ENCODE measurements at regions not wholly inside any gene's neighbourhood (a gene's known extent, or its start where the extent isn't known, plus 50 kb on each side); places are given as distances from the start of the nearest gene placed in this dataset.
"Not testable (repeated sequence)": the region's sequence is repeated elsewhere in the genome, so short reads cannot be mapped to it uniquely, and the experiment has no call there.

- Histone ChIP-seq H3K9me3 (replicated peaks) (peaks cover 9% of the 10 kb centered on the region), H3K36me3 (peaks cover 29% of the 10 kb centered on the region), H3K27ac (replicated peaks) (no peak overlapping the region), H3K4me3 (no peak overlapping the region), H3K27me3 (ENCODE audit: low read depth) (no peaks in the 10 kb centered on the region), H3K4me1 (no peaks in the 10 kb centered on the region)
- intact Hi-C loops (cut with micrococcal nuclease), result no loop called here
- no peak for DNase-seq
- no peak for TF ChIP-seq CTCF (IDR thresholded peaks at IDR 0.05; ENCODE audit: borderline replicate concordance)
Observed at GRCh38 chr16:27660507-27660906, 110.6 kb downstream of the KATNIP start.

GRCh38 chr16:27663235-27663634 is 113.3 kb downstream of the KATNIP start:
- H3K4me1 ChIP-seq; intact Hi-C loops (cut with micrococcal nuclease); DNase-seq; H3K4me3 ChIP-seq; H3K9me3 ChIP-seq (replicated peaks); H3K27ac ChIP-seq (replicated peaks); H3K27me3 ChIP-seq (ENCODE audit: low read depth): not testable (repeated sequence)
- peaks cover 17% of the 10 kb centered on the region for H3K36me3 ChIP-seq

GRCh38 chr16:27665881-27666280 is 115.9 kb downstream of the KATNIP start:
- H3K4me3 ChIP-seq, result no peak overlapping the region
- intact Hi-C loops (cut with micrococcal nuclease), result no loop called here

GRCh38 chr16:27670071-27670810 is 120.3 kb downstream of the KATNIP start:
- TF ChIP-seq CTCF (IDR thresholded peaks at IDR 0.05; ENCODE audit: borderline replicate concordance), result no peak
- no peak for DNase-seq
- no peaks in the 10 kb centered on the region for H3K4me1 ChIP-seq
- peaks cover 15% of the 10 kb centered on the region for H3K36me3 ChIP-seq
- no peak overlapping the region for H3K4me3 ChIP-seq
- H3K9me3 ChIP-seq (replicated peaks), result peaks cover 4% of the 10 kb centered on the region
- intact Hi-C loops (cut with micrococcal nuclease), result no loop called here
- no peaks in the 10 kb centered on the region for H3K27me3 ChIP-seq (ENCODE audit: low read depth)
- H3K27ac ChIP-seq (replicated peaks), result no peak overlapping the region

More at GRCh38 chr16:27665881-27666280, 115.9 kb downstream of the KATNIP start:
- Histone ChIP-seq H3K4me1 (no peaks in the 10 kb centered on the region), H3K27ac (replicated peaks) (no peak overlapping the region), H3K9me3 (replicated peaks) (no peaks in the 10 kb centered on the region), H3K27me3 (ENCODE audit: low read depth) (no peaks in the 10 kb centered on the region), H3K36me3 (peaks cover 14% of the 10 kb centered on the region)
- TF ChIP-seq CTCF (IDR thresholded peaks at IDR 0.05; ENCODE audit: borderline replicate concordance), result no peak
- no peak for DNase-seq

GRCh38 chr16:27671410-27671809 is 121.5 kb downstream of the KATNIP start:
- Histone ChIP-seq H3K27me3 (ENCODE audit: low read depth) (no peaks in the 10 kb centered on the region), H3K4me1 (no peaks in the 10 kb centered on the region), H3K9me3 (replicated peaks) (peaks cover 4% of the 10 kb centered on the region), H3K4me3 (no peak overlapping the region), H3K36me3 (peaks cover 18% of the 10 kb centered on the region), H3K27ac (replicated peaks) (no peak overlapping the region)
- no peak for DNase-seq
- no peak for TF ChIP-seq CTCF (IDR thresholded peaks at IDR 0.05; ENCODE audit: borderline replicate concordance)
- intact Hi-C loops (cut with micrococcal nuclease), result no loop called here

GRCh38 chr16:27676839-27677238 is 126.9 kb downstream of the KATNIP start:
- Histone ChIP-seq H3K4me1 (no peaks in the 10 kb centered on the region), H3K4me3 (no peak overlapping the region), H3K27me3 (ENCODE audit: low read depth) (no peaks in the 10 kb centered on the region), H3K27ac (replicated peaks) (no peak overlapping the region), H3K36me3 (peaks cover 62% of the 10 kb centered on the region), H3K9me3 (replicated peaks) (peaks cover 4% of the 10 kb centered on the region)
- intact Hi-C loops (cut with micrococcal nuclease), result no loop called here
- TF ChIP-seq CTCF (IDR thresholded peaks at IDR 0.05; ENCODE audit: borderline replicate concordance), result no peak
- no peak for DNase-seq
